ENCODE measurements at regions not wholly inside any gene's neighbourhood (a gene's known extent, or its start where the extent isn't known, plus 50 kb on each side); places are given as distances from the start of the nearest gene placed in this dataset.

- no peak for DNase-seq (ENCODE audit: low read depth)
- H3K4me3 ChIP-seq (ENCODE audit: control insufficient read depth, low read depth, low read length): no peak overlapping the region
- no peak for TF ChIP-seq CTCF (conservative IDR thresholded peaks at IDR 0.05; ENCODE audit: control insufficient read depth, insufficient read depth, low read depth, low read length)
These were observed 125.2 kb upstream of the KLHL4 start for GRCh38 chrX:87392369-87392768.

- TF ChIP-seq CTCF (conservative IDR thresholded peaks at IDR 0.05; ENCODE audit: control insufficient read depth, insufficient read depth, low read depth, low read length): no peak
- H3K4me3 ChIP-seq (ENCODE audit: control insufficient read depth, low read depth, low read length): no peak overlapping the region
- peak; percentile 22 for DNase-seq (ENCODE audit: low read depth)
These were observed 120.3 kb upstream of the KLHL4 start for GRCh38 chrX:87397103-87397886.

GRCh38 chrX:87402256-87402655 lies 115.3 kb upstream of the KLHL4 start:
- TF ChIP-seq CTCF (conservative IDR thresholded peaks at IDR 0.05; ENCODE audit: control insufficient read depth, insufficient read depth, low read depth, low read length): no peak
- no peak for DNase-seq (ENCODE audit: low read depth)
- H3K4me3 ChIP-seq (ENCODE audit: control insufficient read depth, low read depth, low read length): no peak overlapping the region

- DNase-seq (ENCODE audit: low read depth): no peak
- no peak for TF ChIP-seq CTCF (conservative IDR thresholded peaks at IDR 0.05; ENCODE audit: control insufficient read depth, insufficient read depth, low read depth, low read length)
- H3K4me3 ChIP-seq (ENCODE audit: control insufficient read depth, low read depth, low read length): no peak overlapping the region
These were observed 114.1 kb upstream of the KLHL4 start for GRCh38 chrX:87403551-87403950.

- H3K4me3 ChIP-seq (ENCODE audit: control insufficient read depth, low read depth, low read length): no peak overlapping the region
- peak; percentile 89 for DNase-seq (ENCODE audit: low read depth)
- no peak for TF ChIP-seq CTCF (conservative IDR thresholded peaks at IDR 0.05; ENCODE audit: control insufficient read depth, insufficient read depth, low read depth, low read length)
These were observed 108.3 kb upstream of the KLHL4 start for GRCh38 chrX:87409113-87409841.

GRCh38 chrX:87425618-87426017 lies 92.0 kb upstream of the KLHL4 start:
- H3K4me3 ChIP-seq (ENCODE audit: control insufficient read depth, low read depth, low read length): no peak overlapping the region
- TF ChIP-seq CTCF (conservative IDR thresholded peaks at IDR 0.05; ENCODE audit: control insufficient read depth, insufficient read depth, low read depth, low read length): no peak
- no peak for DNase-seq (ENCODE audit: low read depth)
